ENCODE measurements at regions not wholly inside any gene's neighbourhood (a gene's known extent, or its start where the extent isn't known, plus 50 kb on each side); places are given as distances from the start of the nearest gene placed in this dataset.

- TF ChIP-seq EP300 (IDR thresholded peaks at IDR 0.05) (no peak), POLR2A (IDR thresholded peaks at IDR 0.05; ENCODE audit: low read depth) (no peak)
Measured at GRCh38 chr20:48468571-48468970, 359.2 kb downstream of the PREX1 start.
